ENCODE measurements at regions not wholly inside any gene's neighbourhood (a gene's known extent, or its start where the extent isn't known, plus 50 kb on each side); places are given as distances from the start of the nearest gene placed in this dataset.

GRCh38 chr3:187458383-187458782 is 90.2 kb downstream of the RTP4 start:
- TF ChIP-seq POLR2AphosphoS5 (IDR thresholded peaks at IDR 0.05) (no peak), CTCF (IDR thresholded peaks at IDR 0.05) (no peak)
